Small intestine (tissue), 7 donors: ENCODE measurements at regions not wholly inside any gene's neighbourhood (a gene's known extent, or its start where the extent isn't known, plus 50 kb on each side); places are given as distances from the start of the nearest gene placed in this dataset.

Source experiments
- DNase-seq, 2 donors: peaks; one replicate each; pipeline versions ENCODE4 v3.0.0 to v3.0.0-alpha.2; 2013
- FAIRE-seq: peaks from 2 replicates; lab custom pipeline; 2012; peaks lifted over from hg19 to GRCh38; lab: Jason Lieb, UNC
- H3K27ac ChIP-seq, 3 donors: one replicate each; pipeline ENCODE4 v1.5.1; 2013; ENCODE audit warnings: low read length in 2 of 3, mild to moderate bottlenecking in 2 of 3, control low read depth in 1 of 3, inconsistent platforms in 1 of 3, low read depth in 1 of 3, moderate library complexity in 1 of 3
- H3K27me3 ChIP-seq, 3 donors: one replicate each; pipeline ENCODE4 v1.6.1; 2013; ENCODE audit warnings: low read length in 3 of 3, inconsistent platforms in 1 of 3; ENCODE audit not compliant: control insufficient read depth in 3 of 3, insufficient read depth in 3 of 3
- H3K36me3 ChIP-seq, 3 donors: one replicate each; pipeline ENCODE4 v1.6.1; 2013; ENCODE audit warnings: low read length in 3 of 3, inconsistent platforms in 1 of 3, low read depth in 1 of 3, mild to moderate bottlenecking in 1 of 3, moderate library complexity in 1 of 3; ENCODE audit not compliant: control insufficient read depth in 3 of 3, insufficient read depth in 2 of 3
- H3K4me1 ChIP-seq, 3 donors: one replicate each; pipeline ENCODE4 v1.6.1; 2013; ENCODE audit warnings: low read length in 2 of 3, inconsistent platforms in 1 of 3, low read depth in 1 of 3, mild to moderate bottlenecking in 1 of 3, moderate library complexity in 1 of 3; ENCODE audit not compliant: control insufficient read depth in 3 of 3, insufficient read depth in 2 of 3
- H3K4me3 ChIP-seq, 3 donors: one replicate each; pipeline ENCODE4 v1.5.1; 2013; ENCODE audit warnings: low read length in 3 of 3, control low read depth in 1 of 3, inconsistent platforms in 1 of 3, low read depth in 1 of 3, mild to moderate bottlenecking in 1 of 3, moderate library complexity in 1 of 3
- H3K9me3 ChIP-seq, 2 donors: one replicate each; pipeline ENCODE4 v1.6.1; 2013; ENCODE audit warnings: low read depth in 1 of 2, low read length in 1 of 2; ENCODE audit not compliant: control insufficient read depth in 2 of 2, insufficient read depth in 1 of 2
- WGBS, 3 donors: extraction: QIAGEN DNeasy Blood & Tissue Kit; methylation state at CpG; one replicate each; pipeline ENCODE4 v1.1.7; 2013; 5-methylcytosine and 5-hydroxymethylcytosine counted together
- donor health status: healthy with polysubstance abuse.
- donor health status: control.
- donor health status: control.
- donor health status: Bipolar disorder and iron deficiency.
- donor health status: healthy.

DNA sequence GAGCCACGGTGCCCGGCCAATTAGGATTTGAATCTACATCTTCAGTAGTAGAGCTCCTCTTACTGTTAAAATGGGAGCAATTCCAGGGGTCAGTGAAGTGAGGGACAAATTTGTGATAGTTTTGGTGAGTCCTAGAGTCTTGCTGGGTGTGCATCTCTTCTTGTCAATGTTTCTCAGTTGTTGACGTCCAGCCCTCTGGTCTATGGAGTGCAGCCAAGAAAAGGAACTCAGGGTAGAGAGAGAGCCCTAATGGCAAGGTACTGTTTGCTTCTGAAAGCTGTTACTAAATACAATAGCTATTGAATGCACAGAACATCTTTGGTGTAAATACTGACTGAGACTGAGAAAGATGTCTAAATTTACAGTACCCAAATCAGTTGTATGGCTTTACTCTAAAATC, 282.5 kb upstream of the SALL1 start:
- 43 to 68% (median 58%) methylated on average over 3 of the region's 3 CpGs for WGBS, 3 donors
- H3K4me1 ChIP-seq: no peaks in the 10 kb centered on the region
- H3K4me3 ChIP-seq: no peak overlapping the region
- FAIRE-seq (no peak), DNase-seq (no peak)
- no peaks in the 10 kb centered on the region for H3K36me3 ChIP-seq
- H3K9me3 ChIP-seq: no peaks in the 10 kb centered on the region
- H3K27ac ChIP-seq: no peak overlapping the region
- H3K27me3 ChIP-seq: peaks cover 0 to 3% (median 0%) of the 10 kb centered on the region in 3 donors

DNA sequence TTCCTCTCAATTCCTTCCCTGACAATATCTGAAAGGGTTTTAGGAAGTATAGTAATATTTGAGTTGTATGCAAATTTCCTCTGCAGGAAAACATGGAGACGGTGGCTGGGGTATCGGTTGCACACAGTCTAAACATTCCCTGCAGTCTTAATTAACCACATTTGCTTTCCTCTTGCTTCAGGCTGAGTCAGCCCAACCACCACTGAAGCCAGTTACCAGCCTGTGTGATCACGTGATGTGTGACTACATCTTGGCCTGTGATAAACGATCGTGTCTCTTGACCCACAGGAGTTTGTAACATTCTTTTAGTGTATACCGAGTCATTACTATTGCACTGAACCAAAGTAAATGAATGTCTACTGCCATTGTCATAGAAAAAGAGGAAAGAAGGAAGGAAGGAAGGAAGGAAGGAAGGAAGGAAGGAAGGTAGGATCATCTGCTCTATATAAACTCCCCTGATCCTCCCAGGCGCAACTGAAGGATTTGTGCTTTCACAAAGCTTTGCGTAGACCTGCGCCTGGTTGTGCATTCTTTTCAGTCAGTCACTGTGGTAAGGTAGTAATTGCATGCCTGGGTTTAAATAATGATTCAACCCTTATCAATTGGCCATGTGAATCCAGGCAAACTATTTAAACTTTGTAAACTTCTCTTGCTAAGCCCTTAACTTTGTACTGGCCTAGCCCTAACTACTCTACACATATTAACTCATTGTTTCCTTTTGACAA, 280.6 kb upstream of the SALL1 start:
- Histone ChIP-seq H3K4me1 (no peaks in the 10 kb centered on the region), H3K9me3 (no peaks in the 10 kb centered on the region), H3K4me3 (no peak overlapping the region), H3K36me3 (no peaks in the 10 kb centered on the region), H3K27me3 (peaks cover 0 to 3% (median 0%) of the 10 kb centered on the region in 3 donors), H3K27ac (peak overlapping the region in 1 of 3 donors; percentile 28)
- 31 to 34% (median 34%) methylated on average over 9 of the region's 9 CpGs for WGBS, 3 donors
- DNase-seq: peak; percentile 33 to 53
- no peak for FAIRE-seq

DNA sequence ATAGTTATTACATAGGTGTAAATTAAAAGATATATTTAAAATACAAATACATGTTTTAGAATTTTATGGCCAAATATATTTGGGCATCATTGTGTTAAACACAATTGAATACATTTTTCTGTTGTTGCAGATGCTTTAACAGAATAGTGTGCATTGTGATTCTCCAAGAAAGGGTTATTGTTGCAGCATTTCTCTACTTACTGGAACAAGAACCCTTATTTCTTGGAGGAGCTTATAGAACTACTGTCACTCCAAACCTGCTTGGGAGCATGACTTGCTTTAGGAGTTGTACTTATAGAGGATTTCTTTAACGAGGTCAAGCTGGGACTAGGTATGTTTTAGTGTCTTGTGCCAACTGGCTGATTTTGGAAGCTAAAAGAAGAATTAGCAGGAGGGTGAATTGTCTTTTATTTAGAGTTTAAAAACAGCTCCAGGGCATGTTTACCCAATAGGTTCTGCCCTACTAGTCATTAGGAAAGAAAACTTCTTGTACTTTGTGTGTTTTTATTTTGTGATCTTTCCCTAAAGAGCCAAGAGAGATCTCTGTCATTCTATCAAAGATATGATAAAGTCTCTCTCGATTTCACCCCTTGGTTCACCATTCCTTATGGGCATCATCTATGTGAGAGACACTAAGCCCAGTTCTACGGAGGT, 279.8 kb upstream of the SALL1 start:
- Histone ChIP-seq H3K36me3 (no peaks in the 10 kb centered on the region), H3K9me3 (no peaks in the 10 kb centered on the region), H3K4me3 (no peak overlapping the region), H3K27ac (no peak overlapping the region), H3K27me3 (peaks cover 0 to 6% (median 0%) of the 10 kb centered on the region in 3 donors), H3K4me1 (no peaks in the 10 kb centered on the region)
- FAIRE-seq (no peak), DNase-seq (no peak)
- 63 to 70% (median 67%) methylated on average over 3 of the region's 3 CpGs for WGBS, 3 donors

DNA sequence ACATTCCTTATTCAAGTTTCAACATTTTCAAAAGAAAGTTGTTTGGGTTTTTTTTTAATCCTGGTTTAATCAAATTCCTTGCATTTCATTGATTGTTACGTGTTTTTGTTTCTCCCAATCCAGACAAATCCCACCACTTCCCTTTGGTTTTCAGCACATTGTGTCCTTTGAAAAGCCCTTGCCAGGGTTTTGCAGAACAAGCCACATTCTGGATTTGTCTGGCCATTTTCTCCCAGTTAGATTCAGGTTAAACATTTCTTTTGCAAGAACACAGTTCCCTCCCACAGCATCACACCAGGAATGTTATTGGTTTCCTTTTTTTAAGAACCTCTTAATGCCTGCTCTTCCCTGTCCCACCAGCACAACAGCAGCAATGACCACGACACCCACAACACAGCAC, 278.0 kb upstream of the SALL1 start:
- Histone ChIP-seq H3K27me3 (peaks cover 0 to 6% (median 0%) of the 10 kb centered on the region in 3 donors), H3K27ac (no peak overlapping the region), H3K4me1 (no peaks in the 10 kb centered on the region), H3K4me3 (no peak overlapping the region), H3K9me3 (no peaks in the 10 kb centered on the region), H3K36me3 (no peaks in the 10 kb centered on the region)
- no peak for FAIRE-seq
- DNase-seq: no peak
- 66 to 80% (median 72%) methylated on average over 2 of the region's 2 CpGs for WGBS, 3 donors

DNA sequence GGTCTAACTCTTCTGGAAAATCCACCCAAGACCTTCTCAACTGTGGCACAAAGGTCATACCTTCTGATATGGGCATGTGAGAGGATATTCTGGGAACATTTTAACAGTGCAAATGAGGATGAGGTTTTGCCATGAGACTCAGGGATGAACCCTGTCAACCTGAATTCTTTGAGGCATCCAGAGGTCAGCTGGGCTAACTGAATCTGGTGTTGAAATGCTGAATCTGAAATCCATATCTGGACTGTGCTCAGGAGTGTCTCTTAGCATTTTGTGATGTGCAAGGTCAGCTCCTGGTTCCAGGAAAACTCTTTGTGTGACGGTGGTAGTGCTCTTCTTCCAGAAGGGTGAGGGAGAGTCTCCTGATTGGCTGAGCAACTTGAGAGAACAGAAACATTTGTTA, 276.0 kb upstream of the SALL1 start:
- no peak for FAIRE-seq
- no peak overlapping the region for H3K27ac ChIP-seq
- H3K4me3 ChIP-seq: no peak overlapping the region
- no peaks in the 10 kb centered on the region for H3K4me1 ChIP-seq
- no peaks in the 10 kb centered on the region for H3K36me3 ChIP-seq
- no peak for DNase-seq
- 27 to 35% (median 32%) methylated on average over 1 of the region's 1 CpG for WGBS, 3 donors
- H3K9me3 ChIP-seq: no peaks in the 10 kb centered on the region
- peaks cover 0 to 6% (median 0%) of the 10 kb centered on the region in 3 donors for H3K27me3 ChIP-seq

DNA sequence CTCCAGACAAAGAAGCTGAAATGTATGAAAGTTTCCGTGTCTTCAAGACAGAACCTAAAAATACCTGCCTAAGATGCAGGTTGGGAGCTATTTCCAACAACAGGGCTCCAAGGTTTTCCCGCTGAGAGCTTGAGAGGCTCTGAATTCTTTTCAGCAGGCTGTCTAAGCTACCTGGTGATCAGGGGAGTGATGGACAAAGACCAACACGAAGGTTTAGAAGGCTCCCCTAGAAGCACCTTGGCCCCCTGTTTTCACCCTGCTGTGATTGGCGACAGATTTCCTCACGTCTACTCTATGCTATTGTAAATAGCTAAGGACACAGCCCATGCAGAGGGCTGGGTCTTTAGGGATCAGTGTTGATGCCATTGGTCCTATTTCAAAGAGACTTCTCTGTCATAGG, 275.2 kb upstream of the SALL1 start:
- Histone ChIP-seq H3K27ac (no peak overlapping the region), H3K27me3 (peaks cover 0 to 3% (median 0%) of the 10 kb centered on the region in 3 donors), H3K4me3 (no peak overlapping the region), H3K9me3 (no peaks in the 10 kb centered on the region), H3K4me1 (no peaks in the 10 kb centered on the region), H3K36me3 (no peaks in the 10 kb centered on the region)
- DNase-seq: no peak
- 38 to 45% (median 39%) methylated on average over 5 of the region's 5 CpGs for WGBS, 3 donors
- no peak for FAIRE-seq

DNA sequence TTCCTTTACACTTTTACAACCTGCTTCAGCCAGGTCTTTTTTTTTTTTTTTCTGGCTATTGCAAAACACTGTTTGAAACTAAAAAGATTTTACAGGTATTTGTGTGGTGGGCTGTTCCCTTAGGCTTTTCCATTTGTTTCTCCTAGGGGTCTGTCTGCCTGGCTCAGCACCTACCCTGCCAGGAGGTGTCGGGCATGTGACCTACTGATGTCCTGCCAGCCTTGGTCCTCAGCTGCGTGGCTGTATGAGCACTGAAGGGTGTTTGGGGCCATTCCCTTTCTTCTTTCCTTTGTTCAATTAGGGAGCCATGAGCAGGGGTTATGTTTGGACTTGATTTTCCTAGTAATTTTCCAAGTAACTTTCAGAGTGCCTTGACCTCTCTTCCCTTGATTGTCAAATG, 269.2 kb upstream of the SALL1 start:
- Histone ChIP-seq H3K4me3 (no peak overlapping the region), H3K27ac (peak overlapping the region in 1 of 3 donors; percentile 52), H3K4me1 (no peaks in the 10 kb centered on the region), H3K36me3 (no peaks in the 10 kb centered on the region), H3K27me3 (peaks cover 0 to 4% (median 0%) of the 10 kb centered on the region in 3 donors), H3K9me3 (no peaks in the 10 kb centered on the region)
- peak in 1 of 2 donors; percentile 17 for DNase-seq
- no peak for FAIRE-seq
- 46 to 55% (median 46%) methylated on average over 2 of the region's 2 CpGs for WGBS, 3 donors

DNA sequence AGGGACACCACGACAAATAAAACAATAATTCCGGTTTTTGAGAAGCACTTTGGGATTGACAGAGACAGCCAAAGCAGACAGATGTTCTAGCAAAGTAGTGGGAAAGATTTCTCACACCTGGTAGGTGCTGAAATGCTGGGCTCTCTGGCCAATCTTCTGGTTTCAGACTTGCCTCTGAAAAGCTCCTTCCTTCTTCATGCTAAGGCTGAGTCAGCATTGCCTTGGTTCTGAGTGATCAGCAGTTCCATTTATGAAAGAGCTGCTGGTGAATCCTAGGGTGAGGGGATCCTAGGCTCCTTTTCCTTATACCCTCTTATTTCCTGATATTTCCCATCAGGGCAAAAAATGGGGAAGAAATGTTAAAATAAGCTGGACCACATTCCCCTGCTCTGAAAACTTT, 268.7 kb upstream of the SALL1 start:
- 46 to 65% (median 47%) methylated on average over 2 of the region's 2 CpGs for WGBS, 3 donors
- no peak for FAIRE-seq
- Histone ChIP-seq H3K4me1 (no peaks in the 10 kb centered on the region), H3K27ac (peak overlapping the region in 1 of 3 donors; percentile 52), H3K36me3 (no peaks in the 10 kb centered on the region), H3K4me3 (no peak overlapping the region), H3K9me3 (no peaks in the 10 kb centered on the region), H3K27me3 (peaks cover 0 to 4% (median 0%) of the 10 kb centered on the region in 3 donors)
- peak in 1 of 2 donors; percentile 25 for DNase-seq
